Right renal pelvis (tissue), 4 donors: ENCODE measurements at regions not wholly inside any gene's neighbourhood (a gene's known extent, or its start where the extent isn't known, plus 50 kb on each side); places are given as distances from the start of the nearest gene placed in this dataset.

Experiments
- DNase-seq, 4 donors: peaks; one replicate each; pipeline ENCODE4 v3.0.0-alpha.2; 2013; ENCODE audit warnings: low read depth in 4 of 4, low spot score in 3 of 4, missing footprints in 1 of 4

- no peak for DNase-seq
These were observed 117.4 kb upstream of the ELL2 start for GRCh38 chr5:96079075-96079474.

GRCh38 chr5:96076451-96076850 lies 114.8 kb upstream of the ELL2 start:
- DNase-seq = no peak

GRCh38 chr5:96075579-96076289 lies 114.1 kb upstream of the ELL2 start:
- no peak for DNase-seq

- DNase-seq = no peak
These were observed 113.2 kb upstream of the ELL2 start for GRCh38 chr5:96074870-96075269.

- no peak for DNase-seq
These were observed 112.8 kb upstream of the ELL2 start for GRCh38 chr5:96074460-96074859.

- DNase-seq = no peak
These were observed 111.1 kb upstream of the ELL2 start for GRCh38 chr5:96072791-96073165.

GRCh38 chr5:96072138-96072790 lies 110.6 kb upstream of the ELL2 start:
- DNase-seq = no peak

GRCh38 chr5:96070622-96071225 lies 109.1 kb upstream of the ELL2 start:
- no peak for DNase-seq

GRCh38 chr5:96067894-96068614 lies 106.4 kb upstream of the ELL2 start:
- no peak for DNase-seq

GRCh38 chr5:96067251-96067650 lies 105.6 kb upstream of the ELL2 start:
- no peak for DNase-seq

- DNase-seq = no peak
These were observed 104.7 kb upstream of the ELL2 start for GRCh38 chr5:96066386-96066719.

- DNase-seq = no peak
These were observed 104.2 kb upstream of the ELL2 start for GRCh38 chr5:96065685-96066385.

- DNase-seq = no peak
These were observed 103.2 kb upstream of the ELL2 start for GRCh38 chr5:96064877-96065276.

GRCh38 chr5:96062836-96063235 lies 101.2 kb upstream of the ELL2 start:
- DNase-seq = no peak

- DNase-seq = no peak
These were observed 96.4 kb upstream of the ELL2 start for GRCh38 chr5:96058084-96058483.

- no peak for DNase-seq
These were observed 92.8 kb upstream of the ELL2 start for GRCh38 chr5:96054311-96055030.

GRCh38 chr5:96053063-96053735 lies 91.5 kb upstream of the ELL2 start:
- no peak for DNase-seq

- DNase-seq = no peak
These were observed 90.7 kb upstream of the ELL2 start for GRCh38 chr5:96052374-96052773.

GRCh38 chr5:96051401-96051830 lies 89.8 kb upstream of the ELL2 start:
- DNase-seq = no peak
